Trophoblast cell (in vitro differentiated cells and primary cell): ENCODE measurements at regions not wholly inside any gene's neighbourhood (a gene's known extent, or its start where the extent isn't known, plus 50 kb on each side); places are given as distances from the start of the nearest gene placed in this dataset.

Experiments used
- DNase-seq, 2 donors: peaks; one replicate each; pipeline ENCODE4 v3.0.0-alpha.2; 2016
- H2AFZ ChIP-seq: 2 replicates; pipeline ENCODE4 v1.6.1; 2013; ENCODE audit warnings: low read length, moderate library complexity, mild to moderate bottlenecking; ENCODE audit not compliant: insufficient read depth, poor library complexity
- H2AK5ac ChIP-seq: 2 replicates; pipeline ENCODE4 v1.6.1; 2013; ENCODE audit warnings: mild to moderate bottlenecking, low read length
- H2BK120ac ChIP-seq: 2 replicates; pipeline ENCODE4 v1.6.1; 2013; ENCODE audit warnings: low read length, mild to moderate bottlenecking, moderate library complexity; ENCODE audit not compliant: insufficient read depth, poor library complexity
- H2BK12ac ChIP-seq: 2 replicates; pipeline ENCODE4 v1.6.1; 2013; ENCODE audit warnings: mild to moderate bottlenecking, low read length, moderate library complexity
- H2BK5ac ChIP-seq: 2 replicates; pipeline ENCODE4 v1.6.1; 2013; ENCODE audit warnings: low read length, low read depth, moderate library complexity, mild to moderate bottlenecking; ENCODE audit not compliant: poor library complexity
- H3K14ac ChIP-seq: 2 replicates; pipeline ENCODE4 v1.6.1; 2013; ENCODE audit warnings: mild to moderate bottlenecking, low read length
- H3K18ac ChIP-seq: 2 replicates; pipeline ENCODE4 v1.6.1; 2013; ENCODE audit warnings: mild to moderate bottlenecking, low read length
- H3K23ac ChIP-seq: 2 replicates; pipeline ENCODE4 v1.6.1; 2013; ENCODE audit warnings: low read length
- H3K27ac ChIP-seq: 2 replicates; pipeline ENCODE4 v1.5.1; 2013; ENCODE audit warnings: low read depth, mild to moderate bottlenecking, inconsistent platforms, low read length, moderate library complexity
- H3K27me3 ChIP-seq: 2 replicates; pipeline ENCODE4 v1.6.1; 2013; ENCODE audit warnings: inconsistent platforms, mild to moderate bottlenecking, low read length, moderate library complexity; ENCODE audit not compliant: insufficient read depth
- H3K36me3 ChIP-seq, 2 experiments: 1 replicate in 1 of 2; 2 replicates in 1 of 2; pipeline ENCODE4 v1.6.1; 2013; ENCODE audit warnings: low read length in 2 of 2, mild to moderate bottlenecking in 2 of 2, moderate library complexity in 1 of 2; ENCODE audit not compliant: insufficient read depth in 2 of 2, control insufficient read depth in 1 of 2
- H3K4ac ChIP-seq: 2 replicates; pipeline ENCODE4 v1.6.1; 2013; ENCODE audit warnings: low read depth, mild to moderate bottlenecking, low read length, moderate library complexity
- H3K4me1 ChIP-seq, 2 experiments: 1 replicate in 1 of 2; 2 replicates in 1 of 2; pipeline ENCODE4 v1.6.1; 2013; ENCODE audit warnings: low read length in 2 of 2, mild to moderate bottlenecking in 2 of 2, moderate library complexity in 1 of 2; ENCODE audit not compliant: insufficient read depth in 2 of 2, control insufficient read depth in 1 of 2
- H3K4me2 ChIP-seq: 2 replicates; pipeline ENCODE4 v1.6.1; 2013; ENCODE audit warnings: inconsistent platforms, mild to moderate bottlenecking, low read length, moderate library complexity
- H3K4me3 ChIP-seq: 2 replicates; pipeline ENCODE4 v1.5.1; 2013; ENCODE audit warnings: mild to moderate bottlenecking, low read depth, low read length, inconsistent platforms
- H3K79me1 ChIP-seq: one replicate; pipeline ENCODE4 v1.6.1; 2013; ENCODE audit warnings: low read length
- H3K79me2 ChIP-seq: 2 replicates; pipeline ENCODE4 v1.6.1; 2013; ENCODE audit warnings: low read length, mild to moderate bottlenecking; ENCODE audit not compliant: control insufficient read depth, insufficient read depth, poor library complexity
- H3K9ac ChIP-seq: 2 replicates; pipeline ENCODE4 v1.6.1; 2013; ENCODE audit warnings: mild to moderate bottlenecking, low read length
- H3K9me3 ChIP-seq: 2 replicates; pipeline ENCODE4 v1.6.1; 2013; ENCODE audit warnings: low read depth, mild to moderate bottlenecking, control low read depth, inconsistent platforms, low read length; ENCODE audit not compliant: insufficient read depth
- H4K12ac ChIP-seq: 2 replicates; pipeline ENCODE4 v1.6.1; 2013; ENCODE audit warnings: low read depth, mild to moderate bottlenecking, low read length, moderate library complexity
- H4K8ac ChIP-seq: 2 replicates; pipeline ENCODE4 v1.6.1; 2013; ENCODE audit warnings: low read depth, mild to moderate bottlenecking, low read length, moderate library complexity
- H4K91ac ChIP-seq: one replicate; pipeline ENCODE4 v1.6.1; 2013; ENCODE audit warnings: low read depth, mild to moderate bottlenecking, low read length, moderate library complexity
- WGBS: extraction: QIAGEN DNeasy Blood & Tissue Kit; methylation state at CpG from one replicate; pipeline ENCODE4 v1.1.7; 2013; ENCODE audit warnings: missing lambda C conversion rate; ENCODE audit not compliant: insufficient read length, insufficient coverage; ENCODE audit errors: extremely low coverage; 5-methylcytosine and 5-hydroxymethylcytosine counted together

DNA sequence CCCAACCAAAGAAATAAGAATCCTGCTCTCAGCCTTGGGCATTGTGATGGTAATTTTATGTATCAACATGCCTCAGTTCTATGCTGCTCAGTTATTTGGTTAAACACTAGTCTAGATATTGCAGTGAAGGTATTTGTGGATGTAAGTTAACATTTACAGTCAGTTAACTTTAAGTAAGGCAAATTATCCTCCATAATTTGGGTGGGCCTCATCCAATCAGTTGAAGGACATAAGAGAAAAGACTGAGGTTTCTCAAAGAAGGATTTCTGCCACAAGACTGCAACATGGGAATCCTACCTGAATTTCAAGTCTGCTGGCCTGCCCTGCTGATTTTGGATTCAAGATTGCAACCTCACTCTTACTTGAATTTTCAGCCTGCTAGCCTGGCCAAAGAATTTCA lies 975.5 kb upstream of the ACVR2A start:
- DNase-seq = no peak
- Histone ChIP-seq H2BK5ac (no peak overlapping the region), H3K9me3 (no peaks in the 10 kb centered on the region), H3K14ac (no peak overlapping the region), H3K36me3 (no peaks in the 10 kb centered on the region), H4K12ac (no peak overlapping the region), H4K8ac (no peak overlapping the region), H3K4me1 (peaks cover under 1 to 2% of the 10 kb centered on the region in 2 experiments), H3K18ac (no peak overlapping the region), H3K4me2 (no peak overlapping the region), H3K9ac (no peak overlapping the region), H3K27me3 (no peaks in the 10 kb centered on the region), H2AK5ac (no peak overlapping the region), H2BK12ac (no peak overlapping the region), H3K23ac (no peak overlapping the region), H2AFZ (no peak overlapping the region), H4K91ac (no peak overlapping the region), H3K27ac (no peak overlapping the region), H3K79me1 (no peaks in the 10 kb centered on the region), H3K4ac (no peak overlapping the region), H2BK120ac (no peak overlapping the region), H3K79me2 (no peaks in the 10 kb centered on the region), H3K4me3 (no peak overlapping the region)

DNA sequence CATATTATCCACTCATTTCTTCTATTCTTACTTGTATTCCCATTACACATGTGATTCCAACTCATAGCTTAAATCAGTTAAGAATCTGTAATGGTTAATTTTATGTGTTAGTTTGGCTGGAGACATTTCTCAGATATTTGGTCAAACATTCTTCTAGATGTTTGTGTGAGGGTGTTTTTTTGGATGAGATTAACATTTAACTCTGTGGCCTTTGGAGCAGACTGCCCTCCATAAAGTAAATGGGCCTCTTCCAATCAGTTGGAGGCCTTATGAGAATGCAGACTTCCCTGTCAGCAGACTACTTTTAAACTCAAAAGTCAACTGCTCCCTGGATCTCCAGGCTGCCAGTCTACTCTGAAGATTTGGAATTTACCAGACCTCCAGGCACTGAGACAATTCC lies 976.8 kb upstream of the ACVR2A start:
- Histone ChIP-seq H4K12ac (no peak overlapping the region), H2BK120ac (no peak overlapping the region), H3K4me2 (no peak overlapping the region), H2BK5ac (no peak overlapping the region), H3K79me2 (no peaks in the 10 kb centered on the region), H3K4me1 (no peaks in the 10 kb centered on the region), H2AFZ (no peak overlapping the region), H3K23ac (no peak overlapping the region), H3K4ac (no peak overlapping the region), H3K4me3 (no peak overlapping the region), H3K36me3 (no peaks in the 10 kb centered on the region), H3K18ac (no peak overlapping the region), H3K9me3 (no peaks in the 10 kb centered on the region), H2BK12ac (no peak overlapping the region), H3K27ac (no peak overlapping the region), H3K14ac (no peak overlapping the region), H3K79me1 (no peaks in the 10 kb centered on the region), H4K91ac (no peak overlapping the region), H3K9ac (no peak overlapping the region), H2AK5ac (no peak overlapping the region), H3K27me3 (no peaks in the 10 kb centered on the region), H4K8ac (no peak overlapping the region)
- no peak for DNase-seq

DNA sequence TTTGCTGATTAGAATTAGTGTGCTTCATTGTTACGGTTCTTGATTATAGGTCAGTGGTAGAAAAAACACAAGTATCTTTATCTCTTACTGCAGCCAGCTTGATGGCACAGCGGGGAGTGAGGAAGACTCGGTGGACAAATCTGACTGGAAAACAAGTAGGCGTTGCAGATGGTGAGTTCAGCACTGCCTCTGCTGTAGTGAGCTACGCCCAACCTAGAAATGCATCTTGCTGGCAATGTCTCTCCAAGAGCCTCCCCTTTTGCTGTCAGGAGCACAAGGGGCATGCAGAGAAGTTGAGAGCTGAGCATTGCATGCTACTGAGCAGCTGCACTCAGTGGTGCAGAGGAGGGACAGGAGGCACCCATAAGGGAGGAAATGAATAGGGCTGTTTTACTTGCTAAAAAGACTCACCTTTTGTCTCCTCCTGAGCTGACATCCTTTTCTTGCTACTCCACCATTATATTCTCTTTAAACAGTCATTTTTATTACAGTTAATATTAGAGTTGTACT lies 977.3 kb upstream of the ACVR2A start:
- Histone ChIP-seq H3K9ac (no peak overlapping the region), H4K91ac (no peak overlapping the region), H3K4me2 (no peak overlapping the region), H2AK5ac (no peak overlapping the region), H3K23ac (no peak overlapping the region), H2AFZ (no peak overlapping the region), H3K79me2 (no peaks in the 10 kb centered on the region), H3K27ac (no peak overlapping the region), H3K36me3 (no peaks in the 10 kb centered on the region), H4K12ac (no peak overlapping the region), H3K4me3 (no peak overlapping the region), H2BK120ac (no peak overlapping the region), H3K9me3 (no peaks in the 10 kb centered on the region), H4K8ac (no peak overlapping the region), H3K27me3 (no peaks in the 10 kb centered on the region), H3K79me1 (no peaks in the 10 kb centered on the region), H3K14ac (no peak overlapping the region), H2BK12ac (no peak overlapping the region), H3K18ac (no peak overlapping the region), H3K4ac (no peak overlapping the region), H3K4me1 (no peaks in the 10 kb centered on the region), H2BK5ac (no peak overlapping the region)
- WGBS = no CpG with 5 or more reads among the region's 5 CpGs
- no peak for DNase-seq

DNA sequence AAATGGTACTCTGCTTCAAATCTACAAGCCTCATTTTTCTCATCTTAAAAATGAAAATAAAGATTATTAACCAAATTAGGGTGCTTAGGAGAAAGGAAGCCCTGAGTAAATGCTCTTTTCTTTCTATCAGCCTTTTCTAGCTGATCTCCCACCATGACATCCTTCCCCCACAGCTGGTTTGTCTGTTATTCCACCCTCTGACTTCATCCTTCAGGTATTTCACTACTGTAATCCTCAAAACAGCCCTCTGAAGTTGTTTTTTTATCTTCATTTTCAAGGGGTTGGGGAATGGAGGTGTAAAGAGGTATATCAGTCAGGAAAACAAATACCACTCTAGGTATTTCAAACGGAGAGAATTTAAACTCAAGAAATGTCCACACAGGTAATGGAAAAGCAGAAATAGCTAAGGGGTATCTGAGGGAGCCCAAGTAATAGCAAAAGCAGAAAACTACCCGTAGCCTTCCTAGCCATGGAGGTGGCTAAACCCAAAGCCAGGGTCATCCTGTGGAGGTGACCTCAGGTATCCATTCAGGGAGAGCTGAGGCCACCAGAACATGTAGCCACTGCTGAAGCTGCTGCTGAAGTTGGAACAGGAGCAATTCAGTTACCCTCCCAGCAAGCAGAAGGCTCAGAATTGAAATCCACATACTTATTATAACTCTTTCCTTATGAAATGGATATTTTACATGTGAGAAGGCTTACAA lies 990.9 kb upstream of the ACVR2A start:
- Histone ChIP-seq H3K79me2 (peaks cover 2% of the 10 kb centered on the region), H3K4ac (no peak overlapping the region), H3K9me3 (no peaks in the 10 kb centered on the region), H2AK5ac (peak overlapping the region; percentile 69), H3K79me1 (peaks cover 2% of the 10 kb centered on the region), H3K27me3 (no peaks in the 10 kb centered on the region), H2BK120ac (peak overlapping the region; percentile 80), H4K91ac (peak overlapping the region; percentile 62), H2AFZ (no peak overlapping the region), H3K4me3 (no peak overlapping the region), H3K18ac (peak overlapping the region; percentile 53), H3K14ac (no peak overlapping the region), H2BK12ac (peak overlapping the region; percentile 80), H3K36me3 (no peaks in the 10 kb centered on the region), H3K23ac (peak overlapping the region; percentile 69), H4K12ac (peak overlapping the region; percentile 90), H3K9ac (no peak overlapping the region), H3K27ac (peak overlapping the region; percentile 25), H3K4me1 (peaks cover 3% of the 10 kb centered on the region in 2 experiments), H2BK5ac (peak overlapping the region; percentile 76), H4K8ac (peak overlapping the region; percentile 60), H3K4me2 (peak overlapping the region; percentile 30)
- WGBS = no CpG with 5 or more reads among the region's 2 CpGs
- no peak for DNase-seq
